Calu3 (cell line): ENCODE measurements at regions not wholly inside any gene's neighbourhood (a gene's known extent, or its start where the extent isn't known, plus 50 kb on each side); places are given as distances from the start of the nearest gene placed in this dataset.

Source experiments
- BruUV-seq: library from RNA; stranded (reverse); fragments of 400-500 nt; replicated peaks from 2 replicates; lab custom pipeline; 2021; lab: Mats Ljungman, UMichigan
- CTCF ChIA-PET: fragments of 300-600 bp; sonication (Branson Sonifier 250); formaldehyde crosslinking; loops from one replicate; lab custom pipeline; 2022; ENCODE audit warnings: antibody characterized with exemption; lab: Charles Lee
- DNase-seq: peaks from one replicate; pipeline ENCODE4 v3.0.0; 2022
- H3K27ac Mint-ChIP-seq: one replicate; pipeline ENCODE4 v1.8.0; 2022; ENCODE audit warnings: mixed read lengths; ENCODE audit not compliant: unreplicated experiment
- H3K27me3 Mint-ChIP-seq: one replicate; pipeline ENCODE4 v1.8.0; 2022; ENCODE audit warnings: mixed read lengths; ENCODE audit not compliant: unreplicated experiment
- H3K36me3 Mint-ChIP-seq: one replicate; pipeline ENCODE4 v1.8.0; 2022; ENCODE audit warnings: mild to moderate bottlenecking, moderate library complexity, mixed read lengths; ENCODE audit not compliant: insufficient read depth, unreplicated experiment
- H3K4me1 Mint-ChIP-seq: one replicate; pipeline ENCODE4 v1.8.0; 2022; ENCODE audit warnings: mild to moderate bottlenecking, low read depth, mixed read lengths; ENCODE audit not compliant: unreplicated experiment
- H3K4me3 Mint-ChIP-seq: one replicate; pipeline ENCODE4 v1.8.0; 2022; ENCODE audit warnings: mild to moderate bottlenecking, low read depth, moderate library complexity, mixed read lengths; ENCODE audit not compliant: unreplicated experiment
- H3K9me3 Mint-ChIP-seq: one replicate; pipeline ENCODE4 v1.8.0; 2022; ENCODE audit warnings: low read depth, mixed read lengths; ENCODE audit not compliant: unreplicated experiment
- intact Hi-C: fragments of 100-400 bp; cut with micrococcal nuclease; formaldehyde crosslinking; loops from one replicate; pipeline ENCODE4 v1.10.0; 2022; ENCODE audit not compliant: unreplicated experiment
- TF ChIP-seq, protein P1 (sequence below): fragments of 200-600 bp; IDR thresholded peaks from one replicate; pipeline ENCODE4 v1.8.0; 2022; ENCODE audit warnings: antibody characterized with exemption; ENCODE audit not compliant: unreplicated experiment

DNA sequence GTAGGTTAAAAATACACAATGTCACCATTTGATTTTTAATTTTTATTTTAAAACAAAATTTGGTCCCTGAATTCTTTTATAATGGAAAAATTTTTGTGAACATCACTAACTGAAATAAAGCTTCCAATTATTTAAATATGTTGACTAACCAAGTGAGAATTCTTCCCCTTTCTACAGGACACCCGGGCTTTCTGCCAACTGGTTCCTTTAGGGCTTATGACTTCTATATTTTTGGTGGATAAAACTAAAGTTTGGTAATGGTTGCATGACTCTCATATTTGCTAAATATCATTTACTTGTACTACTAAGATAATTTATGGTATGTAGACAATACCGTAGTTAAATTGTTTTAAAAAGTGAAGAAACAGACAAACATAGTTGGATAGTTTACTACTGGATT is 291.0 kb upstream of the DOK6 start:
- no peaks in the 10 kb centered on the region for H3K36me3 Mint-ChIP-seq
- TF ChIP-seq, protein P1, sequence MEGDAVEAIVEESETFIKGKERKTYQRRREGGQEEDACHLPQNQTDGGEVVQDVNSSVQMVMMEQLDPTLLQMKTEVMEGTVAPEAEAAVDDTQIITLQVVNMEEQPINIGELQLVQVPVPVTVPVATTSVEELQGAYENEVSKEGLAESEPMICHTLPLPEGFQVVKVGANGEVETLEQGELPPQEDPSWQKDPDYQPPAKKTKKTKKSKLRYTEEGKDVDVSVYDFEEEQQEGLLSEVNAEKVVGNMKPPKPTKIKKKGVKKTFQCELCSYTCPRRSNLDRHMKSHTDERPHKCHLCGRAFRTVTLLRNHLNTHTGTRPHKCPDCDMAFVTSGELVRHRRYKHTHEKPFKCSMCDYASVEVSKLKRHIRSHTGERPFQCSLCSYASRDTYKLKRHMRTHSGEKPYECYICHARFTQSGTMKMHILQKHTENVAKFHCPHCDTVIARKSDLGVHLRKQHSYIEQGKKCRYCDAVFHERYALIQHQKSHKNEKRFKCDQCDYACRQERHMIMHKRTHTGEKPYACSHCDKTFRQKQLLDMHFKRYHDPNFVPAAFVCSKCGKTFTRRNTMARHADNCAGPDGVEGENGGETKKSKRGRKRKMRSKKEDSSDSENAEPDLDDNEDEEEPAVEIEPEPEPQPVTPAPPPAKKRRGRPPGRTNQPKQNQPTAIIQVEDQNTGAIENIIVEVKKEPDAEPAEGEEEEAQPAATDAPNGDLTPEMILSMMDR = no peak
- H3K27me3 Mint-ChIP-seq = no peaks in the 10 kb centered on the region
- CTCF ChIA-PET = no interaction called here
- no peak for DNase-seq
- H3K9me3 Mint-ChIP-seq = no peaks in the 10 kb centered on the region
- peaks cover 3% of the 10 kb centered on the region for H3K4me1 Mint-ChIP-seq
- no TSS peak for BruUV-seq
- no peak overlapping the region for H3K27ac Mint-ChIP-seq
- no peak overlapping the region for H3K4me3 Mint-ChIP-seq
- intact Hi-C loops = no loop called here

DNA sequence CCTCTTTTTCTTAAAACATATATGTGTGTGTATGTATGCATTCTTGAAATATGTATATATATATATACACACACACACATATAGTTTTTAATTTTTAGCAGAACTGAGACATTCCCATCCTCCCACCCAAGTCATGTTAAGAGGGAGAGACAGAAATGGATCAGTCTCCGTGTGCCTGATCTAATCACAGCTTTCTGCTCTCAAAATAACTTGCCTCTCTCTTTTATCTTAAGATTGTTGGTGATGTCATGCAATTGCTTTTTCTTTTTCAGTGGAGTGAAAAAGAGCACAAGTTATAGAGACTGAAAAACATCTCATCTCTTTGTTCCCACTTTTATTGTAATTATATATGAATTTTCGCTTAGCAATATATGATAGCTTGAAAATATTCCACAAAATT is 279.9 kb upstream of the DOK6 start:
- Mint-ChIP-seq H3K4me3 (no peak overlapping the region), H3K27me3 (no peaks in the 10 kb centered on the region), H3K36me3 (no peaks in the 10 kb centered on the region), H3K27ac (no peak overlapping the region), H3K9me3 (no peaks in the 10 kb centered on the region), H3K4me1 (no peaks in the 10 kb centered on the region)
- CTCF ChIA-PET = no interaction called here
- intact Hi-C loops = no loop called here
- BruUV-seq = no TSS peak
- TF ChIP-seq, protein P1 = no peak
- no peak for DNase-seq

DNA sequence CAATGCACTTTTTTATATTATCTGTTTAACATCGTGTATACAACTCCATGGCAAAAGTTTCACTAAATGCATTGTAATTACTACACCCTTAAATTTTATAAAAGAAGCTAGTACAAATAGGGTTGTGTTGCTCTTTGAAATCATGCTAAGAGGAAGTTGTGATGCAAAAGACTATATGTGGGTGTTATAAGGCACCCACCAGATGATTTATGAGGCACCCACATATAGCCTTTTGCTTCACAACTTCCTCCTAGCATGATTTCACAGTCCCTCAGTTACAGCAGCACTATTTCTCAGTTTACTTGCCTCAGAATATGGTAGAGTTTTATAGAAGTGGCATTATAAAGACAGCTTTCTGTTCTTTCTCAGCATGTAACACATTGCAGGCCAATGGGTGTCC is 277.3 kb upstream of the DOK6 start:
- intact Hi-C loops = no loop called here

DNA sequence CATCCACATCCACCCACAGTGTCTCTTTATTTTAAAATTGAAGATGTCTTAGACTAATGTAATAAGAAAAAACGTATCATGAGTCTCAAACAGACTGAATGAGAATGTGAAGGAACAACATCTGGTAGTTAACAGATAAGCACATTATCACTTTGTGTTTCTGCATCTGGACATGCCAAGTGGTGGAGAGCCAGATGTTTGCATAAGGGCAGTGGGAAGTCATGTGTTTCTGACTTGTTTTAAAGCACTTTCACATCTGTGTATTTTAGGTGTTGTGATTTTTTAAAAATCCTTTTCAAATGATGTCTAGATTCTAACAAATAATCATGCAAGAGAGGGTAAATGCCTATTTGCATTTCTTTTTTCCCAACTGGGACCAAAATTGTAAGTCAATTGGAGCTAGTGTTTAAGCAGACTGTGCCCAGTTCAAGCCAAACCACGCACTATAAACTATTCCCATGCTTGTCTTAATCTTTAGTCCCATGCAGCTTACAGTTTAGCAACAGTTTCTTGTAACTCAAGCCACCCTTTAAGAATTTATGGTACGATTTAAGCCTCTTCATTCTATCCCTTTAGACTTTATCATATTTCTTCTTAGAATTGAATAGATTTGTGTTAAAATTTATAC is 272.7 kb upstream of the DOK6 start:
- Mint-ChIP-seq H3K36me3 (no peaks in the 10 kb centered on the region), H3K27me3 (no peaks in the 10 kb centered on the region), H3K4me1 (no peaks in the 10 kb centered on the region), H3K27ac (no peak overlapping the region), H3K9me3 (no peaks in the 10 kb centered on the region), H3K4me3 (no peak overlapping the region)
- no TSS peak for BruUV-seq
- intact Hi-C loops = no loop called here
- DNase-seq = no peak
- TF ChIP-seq, protein P1 = no peak
- CTCF ChIA-PET = no interaction called here

More for the DNA sequence above, 277.3 kb upstream of the DOK6 start:
- no peaks in the 10 kb centered on the region for H3K36me3 Mint-ChIP-seq
- TF ChIP-seq, protein P1 = no peak
- H3K4me3 Mint-ChIP-seq = no peak overlapping the region
- H3K27ac Mint-ChIP-seq = no peak overlapping the region
- no peaks in the 10 kb centered on the region for H3K27me3 Mint-ChIP-seq
- no TSS peak for BruUV-seq
- DNase-seq = no peak
- CTCF ChIA-PET = no interaction called here
- no peaks in the 10 kb centered on the region for H3K4me1 Mint-ChIP-seq
- no peaks in the 10 kb centered on the region for H3K9me3 Mint-ChIP-seq
